Endodermal cell (in vitro differentiated cells): ENCODE measurements at regions not wholly inside any gene's neighbourhood (a gene's known extent, or its start where the extent isn't known, plus 50 kb on each side); places are given as distances from the start of the nearest gene placed in this dataset.

Experiments
- DNase-seq: peaks from one replicate; pipeline ENCODE4 v3.0.0-alpha.2; 2017
- H3K27ac ChIP-seq: 2 replicates; pipeline ENCODE4 v1.5.1; 2013; ENCODE audit warnings: mild to moderate bottlenecking, low read depth, low read length, moderate library complexity
- H3K27me3 ChIP-seq: 2 replicates; pipeline ENCODE4 v1.6.1; 2013; ENCODE audit warnings: mild to moderate bottlenecking, low read length, moderate library complexity; ENCODE audit not compliant: insufficient read depth, control insufficient read depth, poor library complexity, severe bottlenecking
- H3K36me3 ChIP-seq: 2 replicates; pipeline ENCODE4 v1.7.0; 2013; ENCODE audit warnings: mild to moderate bottlenecking, low read length, moderate library complexity; ENCODE audit not compliant: control insufficient read depth, insufficient read depth
- H3K4me1 ChIP-seq: one replicate; pipeline ENCODE4 v1.7.0; 2013; ENCODE audit warnings: low read length; ENCODE audit not compliant: control insufficient read depth, insufficient read depth
- H3K4me3 ChIP-seq: 2 replicates; pipeline ENCODE4 v1.5.1; 2013; ENCODE audit warnings: mild to moderate bottlenecking, low read length, moderate library complexity
- H3K9ac ChIP-seq: 2 replicates; pipeline ENCODE4 v1.6.1; 2013; ENCODE audit warnings: mild to moderate bottlenecking, low read length, moderate library complexity; ENCODE audit not compliant: poor library complexity, severe bottlenecking; ENCODE audit errors: extremely low read depth
- H3K9me3 ChIP-seq: 2 replicates; pipeline ENCODE4 v1.6.1; 2013; ENCODE audit warnings: mild to moderate bottlenecking, low read length, moderate library complexity; ENCODE audit not compliant: control insufficient read depth
- H3K27ac Mint-ChIP-seq: 2 replicates; pipeline ENCODE4 v1.8.0; 2020; ENCODE audit warnings: mixed read lengths
- H3K27me3 Mint-ChIP-seq: 2 replicates; pipeline ENCODE4 v1.8.0; 2021; ENCODE audit warnings: mild to moderate bottlenecking, mixed read lengths; ENCODE audit not compliant: insufficient read depth
- H3K36me3 Mint-ChIP-seq: 2 replicates; pipeline ENCODE4 v1.8.0; 2020; ENCODE audit warnings: low read depth, mixed read lengths
- H3K4me1 Mint-ChIP-seq: 2 replicates; pipeline ENCODE4 v1.8.0; 2020; ENCODE audit warnings: mixed read lengths
- H3K4me3 Mint-ChIP-seq: 2 replicates; pipeline ENCODE4 v1.8.0; 2020; ENCODE audit warnings: mild to moderate bottlenecking, moderate library complexity, mixed read lengths
- H3K9me3 Mint-ChIP-seq: 2 replicates; pipeline ENCODE4 v1.8.0; 2020; ENCODE audit warnings: mild to moderate bottlenecking, mixed read lengths
- WGBS, 2 experiments: methylation state at CpG; one replicate each; pipeline versions ENCODE4 v1.1.5 to v1.1.7; 2013; ENCODE audit warnings: missing lambda C conversion rate in 2 of 2, mixed read lengths in 1 of 2; ENCODE audit not compliant: insufficient coverage in 1 of 2, insufficient read length in 1 of 2; 5-methylcytosine and 5-hydroxymethylcytosine counted together
- TF ChIP-seq, protein P1 (sequence below): fragments of 200-600 bp; sonication (generic); conservative IDR thresholded peaks from 2 replicates; pipeline ENCODE4 v1.5.0; 2021; ENCODE audit warnings: antibody characterized with exemption, mild to moderate bottlenecking

- no peaks in the 10 kb centered on the region for H3K9me3 Mint-ChIP-seq
- H3K9me3 ChIP-seq = no peaks in the 10 kb centered on the region
- no peak overlapping the region for H3K4me3 Mint-ChIP-seq
- peak overlapping the region; percentile 7 for H3K4me3 ChIP-seq
- H3K4me1 Mint-ChIP-seq = peaks cover 24% of the 10 kb centered on the region
- TF ChIP-seq, protein P1, sequence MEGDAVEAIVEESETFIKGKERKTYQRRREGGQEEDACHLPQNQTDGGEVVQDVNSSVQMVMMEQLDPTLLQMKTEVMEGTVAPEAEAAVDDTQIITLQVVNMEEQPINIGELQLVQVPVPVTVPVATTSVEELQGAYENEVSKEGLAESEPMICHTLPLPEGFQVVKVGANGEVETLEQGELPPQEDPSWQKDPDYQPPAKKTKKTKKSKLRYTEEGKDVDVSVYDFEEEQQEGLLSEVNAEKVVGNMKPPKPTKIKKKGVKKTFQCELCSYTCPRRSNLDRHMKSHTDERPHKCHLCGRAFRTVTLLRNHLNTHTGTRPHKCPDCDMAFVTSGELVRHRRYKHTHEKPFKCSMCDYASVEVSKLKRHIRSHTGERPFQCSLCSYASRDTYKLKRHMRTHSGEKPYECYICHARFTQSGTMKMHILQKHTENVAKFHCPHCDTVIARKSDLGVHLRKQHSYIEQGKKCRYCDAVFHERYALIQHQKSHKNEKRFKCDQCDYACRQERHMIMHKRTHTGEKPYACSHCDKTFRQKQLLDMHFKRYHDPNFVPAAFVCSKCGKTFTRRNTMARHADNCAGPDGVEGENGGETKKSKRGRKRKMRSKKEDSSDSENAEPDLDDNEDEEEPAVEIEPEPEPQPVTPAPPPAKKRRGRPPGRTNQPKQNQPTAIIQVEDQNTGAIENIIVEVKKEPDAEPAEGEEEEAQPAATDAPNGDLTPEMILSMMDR = no peak
- no peak overlapping the region for H3K9ac ChIP-seq
- H3K4me1 ChIP-seq = peaks cover 5% of the 10 kb centered on the region
- peaks cover 5% of the 10 kb centered on the region for H3K27me3 Mint-ChIP-seq
- no peak overlapping the region for H3K27ac Mint-ChIP-seq
- no peaks in the 10 kb centered on the region for H3K36me3 Mint-ChIP-seq
- H3K36me3 ChIP-seq = no peaks in the 10 kb centered on the region
- H3K27me3 ChIP-seq = no peaks in the 10 kb centered on the region
- no peak for DNase-seq
- H3K27ac ChIP-seq = no peak overlapping the region
- 82 to 92% methylated on average over 1 to 4 of the region's 4 CpGs for WGBS, 2 experiments
These were observed 166.9 kb upstream of the TSHZ2 start for GRCh38 chr20:52805296-52805571.

GRCh38 chr20:52804497-52805295, 167.5 kb upstream of the TSHZ2 start:
- H3K4me1 ChIP-seq = peaks cover 9% of the 10 kb centered on the region
- no peak overlapping the region for H3K27ac ChIP-seq
- no peak overlapping the region for H3K4me3 ChIP-seq
- no peak overlapping the region for H3K9ac ChIP-seq
- 92 to 93% methylated on average over 7 to 13 of the region's 13 CpGs for WGBS, 2 experiments
- H3K9me3 Mint-ChIP-seq = no peaks in the 10 kb centered on the region
- TF ChIP-seq, protein P1 = no peak
- no peaks in the 10 kb centered on the region for H3K36me3 Mint-ChIP-seq
- H3K27me3 ChIP-seq = no peaks in the 10 kb centered on the region
- no peaks in the 10 kb centered on the region for H3K36me3 ChIP-seq
- H3K27me3 Mint-ChIP-seq = peaks cover 5% of the 10 kb centered on the region
- H3K27ac Mint-ChIP-seq = no peak overlapping the region
- DNase-seq = no peak
- peaks cover 30% of the 10 kb centered on the region for H3K4me1 Mint-ChIP-seq
- no peak overlapping the region for H3K4me3 Mint-ChIP-seq
- H3K9me3 ChIP-seq = no peaks in the 10 kb centered on the region

- TF ChIP-seq, protein P1 = no peak
- Mint-ChIP-seq H3K36me3 (no peaks in the 10 kb centered on the region), H3K9me3 (no peaks in the 10 kb centered on the region), H3K27me3 (peaks cover 30% of the 10 kb centered on the region), H3K27ac (no peak overlapping the region), H3K4me3 (no peak overlapping the region), H3K4me1 (peaks cover 36% of the 10 kb centered on the region)
- H3K9ac ChIP-seq = no peak overlapping the region
- no peaks in the 10 kb centered on the region for H3K9me3 ChIP-seq
- H3K36me3 ChIP-seq = no peaks in the 10 kb centered on the region
- WGBS, 2 experiments = 92 to 100% methylated on average over 4 to 6 of the region's 6 CpGs
- peaks cover 15% of the 10 kb centered on the region for H3K27me3 ChIP-seq
- H3K4me1 ChIP-seq = peaks cover 15% of the 10 kb centered on the region
- no peak overlapping the region for H3K4me3 ChIP-seq
- no peak overlapping the region for H3K27ac ChIP-seq
- no peak for DNase-seq
These were observed 170.5 kb upstream of the TSHZ2 start for GRCh38 chr20:52801628-52802006.
